Osteoblast (primary cell): ENCODE measurements at regions not wholly inside any gene's neighbourhood (a gene's known extent, or its start where the extent isn't known, plus 50 kb on each side); places are given as distances from the start of the nearest gene placed in this dataset.

Experiments
- DNase-seq: peaks from one replicate; pipeline ENCODE4 v3.0.0; 2011; ENCODE audit warnings: low spot score, mixed read lengths; ENCODE audit not compliant: insufficient read length; ENCODE audit errors: missing footprints
- H2AFZ ChIP-seq: 2 replicates; pipeline ENCODE4 v1.6.0; 2011; ENCODE audit warnings: mild to moderate bottlenecking, low read length
- H3K27ac ChIP-seq: 2 replicates; pipeline ENCODE4 v1.5.1; 2011; ENCODE audit warnings: mild to moderate bottlenecking, low read depth, low read length, moderate library complexity
- H3K27me3 ChIP-seq: 2 replicates; pipeline ENCODE4 v1.6.0; 2012; ENCODE audit warnings: mild to moderate bottlenecking, control low read depth, inconsistent platforms, low read length, moderate library complexity; ENCODE audit not compliant: insufficient read depth
- H3K36me3 ChIP-seq: 2 replicates; pipeline ENCODE4 v1.5.1; 2011; ENCODE audit warnings: mild to moderate bottlenecking, low read length, control low read depth, moderate library complexity; ENCODE audit not compliant: insufficient read depth
- H3K4me1 ChIP-seq: 2 replicates; pipeline ENCODE4 v1.5.1; 2011; ENCODE audit warnings: mild to moderate bottlenecking, low read length, control low read depth, moderate library complexity; ENCODE audit not compliant: insufficient read depth
- H3K4me2 ChIP-seq: 2 replicates; pipeline ENCODE4 v1.6.0; 2011; ENCODE audit warnings: mild to moderate bottlenecking, low read length; ENCODE audit not compliant: insufficient read depth
- H3K4me3 ChIP-seq: fragments of 200-600 bp; sonication (generic); 3 replicates; pipeline ENCODE4 v1.5.1; 2012; ENCODE audit warnings: mild to moderate bottlenecking, low read length, inconsistent platforms; ENCODE audit not compliant: insufficient read depth
- H3K79me2 ChIP-seq: 2 replicates; pipeline ENCODE4 v1.6.0; 2012; ENCODE audit warnings: mild to moderate bottlenecking, low read length, control low read depth, inconsistent platforms; ENCODE audit not compliant: insufficient read depth
- H3K9me3 ChIP-seq: 2 replicates; pipeline ENCODE4 v1.5.1; 2011; ENCODE audit warnings: low read depth, low read length, control low read depth
- H4K20me1 ChIP-seq: 2 replicates; pipeline ENCODE4 v1.6.0; 2012; ENCODE audit warnings: mild to moderate bottlenecking, low read length, control low read depth; ENCODE audit not compliant: insufficient read depth
- CTCF ChIP-seq: IDR thresholded peaks from 2 replicates; pipeline ENCODE4 v1.5.1; 2011; ENCODE audit warnings: mild to moderate bottlenecking, low read depth, low read length, moderate library complexity; ENCODE audit errors: extremely low read depth

- Histone ChIP-seq H3K4me3 (no peak overlapping the region), H3K4me2 (no peak overlapping the region), H2AFZ (no peak overlapping the region), H3K27ac (no peak overlapping the region), H3K9me3 (no peaks in the 10 kb centered on the region), H3K79me2 (no peaks in the 10 kb centered on the region), H3K27me3 (no peaks in the 10 kb centered on the region), H4K20me1 (no peaks in the 10 kb centered on the region), H3K36me3 (no peaks in the 10 kb centered on the region), H3K4me1 (no peaks in the 10 kb centered on the region)
- TF ChIP-seq CTCF, result no peak
- no peak for DNase-seq
Observed at GRCh38 chr11:79956061-79956460, 515.2 kb upstream of the TENM4 start.

- Histone ChIP-seq H3K4me2 (no peak overlapping the region), H3K27me3 (no peaks in the 10 kb centered on the region), H4K20me1 (no peaks in the 10 kb centered on the region), H2AFZ (no peak overlapping the region), H3K4me3 (no peak overlapping the region), H3K27ac (no peak overlapping the region), H3K4me1 (no peaks in the 10 kb centered on the region), H3K9me3 (no peaks in the 10 kb centered on the region), H3K36me3 (no peaks in the 10 kb centered on the region), H3K79me2 (no peaks in the 10 kb centered on the region)
- no peak for DNase-seq
- TF ChIP-seq CTCF, result no peak
Observed at GRCh38 chr11:79953629-79954028, 512.8 kb upstream of the TENM4 start.

- Histone ChIP-seq H3K9me3 (no peaks in the 10 kb centered on the region), H3K4me1 (no peaks in the 10 kb centered on the region), H2AFZ (no peak overlapping the region), H3K79me2 (no peaks in the 10 kb centered on the region), H3K27ac (no peak overlapping the region), H3K36me3 (no peaks in the 10 kb centered on the region), H4K20me1 (no peaks in the 10 kb centered on the region), H3K27me3 (no peaks in the 10 kb centered on the region), H3K4me3 (no peak overlapping the region), H3K4me2 (no peak overlapping the region)
- DNase-seq, result no peak
- TF ChIP-seq CTCF, result no peak
Observed at GRCh38 chr11:79950741-79951140, 509.9 kb upstream of the TENM4 start.

GRCh38 chr11:79950172-79950571 lies 509.3 kb upstream of the TENM4 start:
- no peaks in the 10 kb centered on the region for H3K4me1 ChIP-seq
- H3K79me2 ChIP-seq, result no peaks in the 10 kb centered on the region
- no peaks in the 10 kb centered on the region for H3K27me3 ChIP-seq
- no peaks in the 10 kb centered on the region for H3K9me3 ChIP-seq
- no peaks in the 10 kb centered on the region for H4K20me1 ChIP-seq
- no peak overlapping the region for H3K4me3 ChIP-seq
- no peak overlapping the region for H3K4me2 ChIP-seq
- H3K36me3 ChIP-seq, result no peaks in the 10 kb centered on the region
- DNase-seq, result no peak
- peak; percentile 9 for TF ChIP-seq CTCF
- no peak overlapping the region for H2AFZ ChIP-seq
- H3K27ac ChIP-seq, result no peak overlapping the region
